ENCODE measurements at regions not wholly inside any gene's neighbourhood (a gene's known extent, or its start where the extent isn't known, plus 50 kb on each side); places are given as distances from the start of the nearest gene placed in this dataset.

- no peak for DNase-seq (ENCODE audit: low read depth)
Measured at GRCh38 chr14:101483829-101484228, 77.5 kb upstream of the DIO3 start.

- no peak for DNase-seq (ENCODE audit: low read depth)
Measured at GRCh38 chr14:101489092-101489760, 72.1 kb upstream of the DIO3 start.

- DNase-seq (ENCODE audit: low read depth): no peak
Measured at GRCh38 chr14:101490771-101491170, 70.5 kb upstream of the DIO3 start.

- DNase-seq (ENCODE audit: low read depth): no peak
Measured at GRCh38 chr14:101491841-101492240, 69.5 kb upstream of the DIO3 start.

GRCh38 chr14:101492716-101493115 is 68.6 kb upstream of the DIO3 start:
- no peak for DNase-seq (ENCODE audit: low read depth)

GRCh38 chr14:101494826-101495225 is 66.5 kb upstream of the DIO3 start:
- no peak for DNase-seq (ENCODE audit: low read depth)

GRCh38 chr14:101495284-101495683 is 66.0 kb upstream of the DIO3 start:
- no peak for DNase-seq (ENCODE audit: low read depth)

GRCh38 chr14:101495827-101496775 is 65.2 kb upstream of the DIO3 start:
- no peak for DNase-seq (ENCODE audit: low read depth)

- no peak for DNase-seq (ENCODE audit: low read depth)
Measured at GRCh38 chr14:101496776-101497683, 64.3 kb upstream of the DIO3 start.

- no peak for DNase-seq (ENCODE audit: low read depth)
Measured at GRCh38 chr14:101497684-101498525, 63.4 kb upstream of the DIO3 start.

- no peak for DNase-seq (ENCODE audit: low read depth)
Measured at GRCh38 chr14:101498526-101498860, 62.8 kb upstream of the DIO3 start.

- DNase-seq (ENCODE audit: low read depth): no peak
Measured at GRCh38 chr14:101499080-101499479, 62.2 kb upstream of the DIO3 start.

- no peak for DNase-seq (ENCODE audit: low read depth)
Measured at GRCh38 chr14:101499513-101499912, 61.8 kb upstream of the DIO3 start.

GRCh38 chr14:101500061-101500460 is 61.2 kb upstream of the DIO3 start:
- no peak for DNase-seq (ENCODE audit: low read depth)

- no peak for DNase-seq (ENCODE audit: low read depth)
Measured at GRCh38 chr14:101500681-101501080, 60.6 kb upstream of the DIO3 start.

- no peak for DNase-seq (ENCODE audit: low read depth)
Measured at GRCh38 chr14:101501341-101501740, 60.0 kb upstream of the DIO3 start.

- no peak for DNase-seq (ENCODE audit: low read depth)
Measured at GRCh38 chr14:101501858-101502615, 59.3 kb upstream of the DIO3 start.

GRCh38 chr14:101502761-101503392 is 58.4 kb upstream of the DIO3 start:
- DNase-seq (ENCODE audit: low read depth): no peak

GRCh38 chr14:101503431-101504095 is 57.7 kb upstream of the DIO3 start:
- no peak for DNase-seq (ENCODE audit: low read depth)

All from stimulated activated CD8-positive, alpha-beta memory T cell treated with anti-CD3 and anti-CD28 coated beads, Interleukin-4, amount 100 ng/mL, for 24 hours (primary cell).